ENCODE measurements at regions not wholly inside any gene's neighbourhood (a gene's known extent, or its start where the extent isn't known, plus 50 kb on each side); places are given as distances from the start of the nearest gene placed in this dataset.

DNA sequence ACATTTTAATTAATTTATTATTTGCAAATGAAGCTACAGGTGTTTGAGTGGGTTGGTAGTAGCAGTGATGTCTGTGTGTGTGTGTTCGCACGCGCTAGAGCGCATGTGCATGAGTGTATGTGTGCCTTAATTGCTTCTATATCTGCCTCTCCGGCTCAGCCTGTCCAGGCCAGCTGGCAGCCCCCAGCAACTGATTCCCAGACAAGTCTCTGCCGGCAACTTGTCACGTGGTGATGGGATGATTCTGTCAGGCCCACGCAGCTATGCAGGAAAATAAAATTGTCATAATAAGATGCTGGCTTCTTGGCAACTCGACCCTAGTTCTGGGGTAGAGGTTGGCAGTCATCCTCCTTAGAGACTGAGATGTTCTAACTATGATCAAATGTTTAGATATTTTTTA, 712.8 kb upstream of the SOX9 start:
- TF ChIP-seq, protein P1, sequence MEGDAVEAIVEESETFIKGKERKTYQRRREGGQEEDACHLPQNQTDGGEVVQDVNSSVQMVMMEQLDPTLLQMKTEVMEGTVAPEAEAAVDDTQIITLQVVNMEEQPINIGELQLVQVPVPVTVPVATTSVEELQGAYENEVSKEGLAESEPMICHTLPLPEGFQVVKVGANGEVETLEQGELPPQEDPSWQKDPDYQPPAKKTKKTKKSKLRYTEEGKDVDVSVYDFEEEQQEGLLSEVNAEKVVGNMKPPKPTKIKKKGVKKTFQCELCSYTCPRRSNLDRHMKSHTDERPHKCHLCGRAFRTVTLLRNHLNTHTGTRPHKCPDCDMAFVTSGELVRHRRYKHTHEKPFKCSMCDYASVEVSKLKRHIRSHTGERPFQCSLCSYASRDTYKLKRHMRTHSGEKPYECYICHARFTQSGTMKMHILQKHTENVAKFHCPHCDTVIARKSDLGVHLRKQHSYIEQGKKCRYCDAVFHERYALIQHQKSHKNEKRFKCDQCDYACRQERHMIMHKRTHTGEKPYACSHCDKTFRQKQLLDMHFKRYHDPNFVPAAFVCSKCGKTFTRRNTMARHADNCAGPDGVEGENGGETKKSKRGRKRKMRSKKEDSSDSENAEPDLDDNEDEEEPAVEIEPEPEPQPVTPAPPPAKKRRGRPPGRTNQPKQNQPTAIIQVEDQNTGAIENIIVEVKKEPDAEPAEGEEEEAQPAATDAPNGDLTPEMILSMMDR (IDR thresholded peaks at IDR 0.05) = no peak
- TF ChIP-seq POLR2A (IDR thresholded peaks at IDR 0.05) = no peak
